Tibial nerve (tissue), 4 donors: ENCODE measurements at regions not wholly inside any gene's neighbourhood (a gene's known extent, or its start where the extent isn't known, plus 50 kb on each side); places are given as distances from the start of the nearest gene placed in this dataset.

ENCODE experiments used
- DNase-seq, 2 donors: peaks; one replicate each; pipeline ENCODE4 v3.0.0-alpha.2; 2019; ENCODE audit warnings: low spot score in 2 of 2
- H3K27ac ChIP-seq, 4 donors: fragments of 200-600 bp; sonication (generic) in 3 of 4; one replicate each; pipeline ENCODE4 v1.5.1; 2017 to 2019; ENCODE audit warnings: mild to moderate bottlenecking in 1 of 4
- H3K27me3 ChIP-seq, 2 donors: fragments of 200-600 bp; sonication (generic) in 1 of 2; one replicate each; pipeline versions ENCODE4 v1.5.1 to v1.6.0; 2017 to 2019
- H3K36me3 ChIP-seq, 3 donors: fragments of 200-600 bp; sonication (generic); one replicate each; pipeline ENCODE4 v1.5.1; 2018 to 2019
- H3K4me1 ChIP-seq, 4 donors: fragments of 200-600 bp; sonication (generic) in 3 of 4; one replicate each; pipeline ENCODE4 v1.5.1; 2017 to 2019
- H3K4me3 ChIP-seq, 4 donors: fragments of 200-600 bp; sonication (generic) in 3 of 4; one replicate each; pipeline ENCODE4 v1.5.1; 2017 to 2019; ENCODE audit warnings: mild to moderate bottlenecking in 1 of 4, moderate library complexity in 1 of 4
- H3K9me3 ChIP-seq, 4 donors: fragments of 200-600 bp; sonication (generic) in 3 of 4; one replicate each; pipeline ENCODE4 v1.5.1; 2017 to 2019
- EP300 ChIP-seq, 2 donors: sonication (generic); formaldehyde crosslinking; IDR thresholded peaks; one replicate each; pipeline ENCODE4 v1.6.1; 2017; ENCODE audit warnings: antibody characterized with exemption in 2 of 2, mild to moderate bottlenecking in 1 of 2
- POLR2A ChIP-seq, 2 donors: fragments of 450-650 bp; IDR thresholded peaks; one replicate each; pipeline ENCODE4 v1.6.1; 2017; ENCODE audit warnings: antibody characterized with exemption in 2 of 2, mild to moderate bottlenecking in 2 of 2, moderate library complexity in 2 of 2
- WGBS, 2 donors: methylation state at CpG; one replicate each; pipeline ENCODE4 v1.1.5; 2018; 5-methylcytosine and 5-hydroxymethylcytosine counted together
- TF ChIP-seq, protein P1 (sequence below), 5 experiments: fragments of 200-600 bp in 3 of 5; fragments of 450-650 bp in 2 of 5; sonication (generic) in 3 of 5; IDR thresholded peaks; one replicate each; pipeline ENCODE4 v1.5.1; 2016 to 2019; ENCODE audit warnings: antibody characterized with exemption in 5 of 5, mild to moderate bottlenecking in 3 of 5, moderate library complexity in 2 of 5

DNA sequence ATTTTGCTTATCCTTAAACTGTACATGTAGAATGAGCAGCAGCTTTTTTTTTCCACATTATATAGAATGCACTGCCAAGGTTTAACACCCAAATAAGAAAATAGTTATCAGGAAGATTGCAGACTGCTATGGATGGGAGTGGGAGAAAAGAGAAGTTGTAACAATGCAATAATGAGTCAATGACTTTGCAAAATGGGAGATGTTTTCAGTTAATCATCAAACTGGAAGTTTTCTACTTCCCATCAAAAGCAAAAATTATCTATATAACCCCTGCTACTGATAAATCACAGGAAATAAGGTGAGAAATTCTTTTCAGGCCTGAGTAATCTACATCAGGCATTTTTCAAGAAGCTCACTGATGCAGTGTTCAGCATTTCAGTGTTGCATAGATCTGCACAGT is 309.1 kb downstream of the GXYLT1 start:
- H3K9me3 ChIP-seq, result no peaks in the 10 kb centered on the region
- H3K27ac ChIP-seq, result no peak overlapping the region
- H3K27me3 ChIP-seq, result no peaks in the 10 kb centered on the region
- no peak overlapping the region for H3K4me3 ChIP-seq
- H3K36me3 ChIP-seq, result no peaks in the 10 kb centered on the region
- no peaks in the 10 kb centered on the region for H3K4me1 ChIP-seq
- DNase-seq, result no peak
- TF ChIP-seq EP300 (IDR thresholded peaks at IDR 0.05), result no peak
- TF ChIP-seq, protein P1, sequence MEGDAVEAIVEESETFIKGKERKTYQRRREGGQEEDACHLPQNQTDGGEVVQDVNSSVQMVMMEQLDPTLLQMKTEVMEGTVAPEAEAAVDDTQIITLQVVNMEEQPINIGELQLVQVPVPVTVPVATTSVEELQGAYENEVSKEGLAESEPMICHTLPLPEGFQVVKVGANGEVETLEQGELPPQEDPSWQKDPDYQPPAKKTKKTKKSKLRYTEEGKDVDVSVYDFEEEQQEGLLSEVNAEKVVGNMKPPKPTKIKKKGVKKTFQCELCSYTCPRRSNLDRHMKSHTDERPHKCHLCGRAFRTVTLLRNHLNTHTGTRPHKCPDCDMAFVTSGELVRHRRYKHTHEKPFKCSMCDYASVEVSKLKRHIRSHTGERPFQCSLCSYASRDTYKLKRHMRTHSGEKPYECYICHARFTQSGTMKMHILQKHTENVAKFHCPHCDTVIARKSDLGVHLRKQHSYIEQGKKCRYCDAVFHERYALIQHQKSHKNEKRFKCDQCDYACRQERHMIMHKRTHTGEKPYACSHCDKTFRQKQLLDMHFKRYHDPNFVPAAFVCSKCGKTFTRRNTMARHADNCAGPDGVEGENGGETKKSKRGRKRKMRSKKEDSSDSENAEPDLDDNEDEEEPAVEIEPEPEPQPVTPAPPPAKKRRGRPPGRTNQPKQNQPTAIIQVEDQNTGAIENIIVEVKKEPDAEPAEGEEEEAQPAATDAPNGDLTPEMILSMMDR (IDR thresholded peaks at IDR 0.05), result no peak
- TF ChIP-seq POLR2A (IDR thresholded peaks at IDR 0.05), result no peak

DNA sequence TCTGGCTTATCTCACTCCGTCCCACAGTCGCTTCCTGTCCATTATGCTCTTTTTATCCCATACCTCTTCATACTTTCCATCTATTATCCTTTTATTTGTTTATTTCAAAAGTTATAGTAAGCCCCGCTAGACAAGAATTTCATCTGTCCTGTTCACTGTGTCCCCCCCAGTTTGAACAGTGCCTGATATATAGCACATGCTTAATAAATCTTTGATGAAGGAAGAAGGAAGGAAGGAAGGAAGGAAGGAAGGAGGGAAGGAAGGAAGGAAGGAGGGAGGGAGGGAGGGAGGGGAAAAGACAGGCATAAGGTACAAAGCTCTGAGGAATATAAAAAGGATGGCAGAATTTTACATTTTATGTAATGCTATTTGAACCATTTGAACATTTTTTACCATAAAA is 324.7 kb downstream of the GXYLT1 start:
- no peak for DNase-seq
- H3K36me3 ChIP-seq, result no peaks in the 10 kb centered on the region
- H3K27ac ChIP-seq, result no peak overlapping the region
- H3K9me3 ChIP-seq, result no peaks in the 10 kb centered on the region
- TF ChIP-seq EP300 (IDR thresholded peaks at IDR 0.05) (no peak), POLR2A (IDR thresholded peaks at IDR 0.05) (no peak)
- TF ChIP-seq, protein P1 (IDR thresholded peaks at IDR 0.05), result no peak
- no peak overlapping the region for H3K4me3 ChIP-seq
- 88% methylated on average over 3 of the region's 3 CpGs for WGBS, 2 donors
- no peaks in the 10 kb centered on the region for H3K27me3 ChIP-seq
- no peaks in the 10 kb centered on the region for H3K4me1 ChIP-seq

DNA sequence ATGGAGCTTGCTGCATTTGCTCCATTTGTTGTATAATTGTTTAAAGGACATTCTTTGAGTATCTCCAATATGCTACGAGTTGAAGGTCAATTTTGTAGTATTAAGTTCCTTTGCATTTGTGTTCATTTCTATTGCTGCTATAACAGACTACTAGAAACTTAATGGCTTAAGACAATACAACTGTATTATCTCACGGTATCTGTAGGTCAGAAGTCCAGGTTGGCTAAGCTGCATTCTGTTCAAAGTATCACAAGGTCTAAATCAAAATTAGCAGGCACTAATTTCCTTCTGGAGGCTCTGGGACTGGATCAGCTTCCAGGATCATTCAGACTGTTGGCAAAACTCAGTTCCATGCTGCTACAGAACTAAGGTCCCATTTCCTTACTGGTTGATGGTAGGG is 340.6 kb downstream of the GXYLT1 start:
- Histone ChIP-seq H3K9me3 (peaks cover 0 to 11% (median 0%) of the 10 kb centered on the region in 4 donors), H3K4me3 (no peak overlapping the region), H3K27me3 (no peaks in the 10 kb centered on the region), H3K4me1 (no peaks in the 10 kb centered on the region), H3K36me3 (no peaks in the 10 kb centered on the region), H3K27ac (no peak overlapping the region)
- no peak for DNase-seq
- TF ChIP-seq, protein P1 (IDR thresholded peaks at IDR 0.05), result no peak
- TF ChIP-seq POLR2A (IDR thresholded peaks at IDR 0.05), result no peak
- no peak for TF ChIP-seq EP300 (IDR thresholded peaks at IDR 0.05)
- WGBS, 2 donors, result 83 to 84% methylated on average over 2 of the region's 2 CpGs

DNA sequence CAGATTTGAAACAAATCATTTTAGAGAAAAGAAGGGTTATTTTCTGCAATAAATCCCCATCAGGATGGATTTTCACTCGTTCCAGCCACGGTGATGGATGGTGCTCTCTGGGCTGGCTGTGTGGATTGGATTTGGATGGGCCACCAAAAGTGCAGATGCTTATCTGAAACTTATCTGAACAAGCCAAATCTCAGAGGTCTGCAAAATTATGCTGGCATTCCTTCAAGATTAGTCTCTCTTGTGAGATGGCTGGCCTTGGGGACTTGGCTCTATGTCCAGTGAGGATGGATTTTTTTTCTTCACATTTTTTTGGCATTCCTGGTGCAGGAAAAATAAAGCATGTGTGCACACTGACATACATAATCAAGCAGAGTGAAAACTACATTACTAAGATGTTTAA is 341.9 kb downstream of the GXYLT1 start:
- H3K27ac ChIP-seq, result no peak overlapping the region
- no peaks in the 10 kb centered on the region for H3K4me1 ChIP-seq
- no peak overlapping the region for H3K4me3 ChIP-seq
- DNase-seq, result no peak
- peaks cover 0 to under 1% (median 0%) of the 10 kb centered on the region in 4 donors for H3K9me3 ChIP-seq
- TF ChIP-seq EP300 (IDR thresholded peaks at IDR 0.05) (no peak), POLR2A (IDR thresholded peaks at IDR 0.05) (no peak)
- TF ChIP-seq, protein P1 (IDR thresholded peaks at IDR 0.05), result no peak
- H3K36me3 ChIP-seq, result no peaks in the 10 kb centered on the region
- 65 to 75% methylated on average over 2 of the region's 2 CpGs for WGBS, 2 donors
- H3K27me3 ChIP-seq, result no peaks in the 10 kb centered on the region

DNA sequence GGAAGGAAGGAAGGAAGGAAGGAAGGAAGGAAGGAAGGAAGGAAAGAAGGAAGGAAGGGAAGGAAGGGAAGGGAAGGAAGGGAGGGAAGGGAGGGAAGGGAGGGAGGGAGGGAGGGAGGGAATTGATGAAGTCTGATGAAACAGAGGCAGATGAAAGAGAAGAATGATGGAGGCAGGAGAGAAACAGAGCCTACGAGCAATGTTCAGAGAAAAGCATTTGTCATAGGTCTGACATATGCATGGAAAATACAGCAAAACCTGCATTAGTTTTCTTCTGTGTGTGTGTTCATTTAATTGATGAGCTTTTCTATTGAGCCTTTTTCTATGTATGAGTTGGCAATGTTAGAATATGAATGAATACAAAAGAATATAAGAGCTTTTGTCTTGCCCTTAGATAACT is 343.4 kb downstream of the GXYLT1 start:
- WGBS, 2 donors, result 71 to 79% methylated on average over 1 of the region's 1 CpG
- Histone ChIP-seq H3K27me3 (no peaks in the 10 kb centered on the region), H3K4me1 (no peaks in the 10 kb centered on the region), H3K9me3 (no peaks in the 10 kb centered on the region), H3K36me3 (no peaks in the 10 kb centered on the region), H3K27ac (no peak overlapping the region), H3K4me3 (no peak overlapping the region)
- DNase-seq, result no peak
- no peak for TF ChIP-seq POLR2A (IDR thresholded peaks at IDR 0.05)
- no peak for TF ChIP-seq EP300 (IDR thresholded peaks at IDR 0.05)
- TF ChIP-seq, protein P1 (IDR thresholded peaks at IDR 0.05), result no peak
